Stimulated activated CD4-positive, alpha-beta T cell treated with anti-CD3 and anti-CD28 coated beads, Interleukin-4, amount 100 ng/mL, for 24 hours (primary cell): ENCODE measurements at regions not wholly inside any gene's neighbourhood (a gene's known extent, or its start where the extent isn't known, plus 50 kb on each side); places are given as distances from the start of the nearest gene placed in this dataset.

Experiments used
- DNase-seq: peaks from one replicate; pipeline ENCODE4 v3.0.0-alpha.2; 2020

DNA sequence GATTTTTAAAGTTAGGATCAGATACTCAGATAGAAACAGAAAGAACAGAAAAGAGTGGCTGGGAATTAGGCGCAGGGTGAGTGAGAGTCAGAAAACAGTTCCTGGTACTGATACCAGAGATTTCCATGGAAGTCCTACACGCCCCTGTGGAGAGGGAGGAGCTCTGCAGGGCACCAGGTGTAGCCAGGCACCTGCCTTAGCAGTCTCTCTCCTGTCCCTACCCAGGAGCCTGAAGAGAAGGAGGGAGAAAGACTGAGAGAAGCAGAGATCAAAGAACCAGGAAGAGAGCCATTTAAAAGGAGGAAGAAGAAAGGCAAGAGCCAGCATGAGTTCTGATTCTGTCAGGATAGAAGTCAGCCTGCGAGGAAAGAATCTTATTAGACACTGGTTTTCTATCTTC lies 65.0 kb downstream of the CBLN1 start:
- DNase-seq = no peak

DNA sequence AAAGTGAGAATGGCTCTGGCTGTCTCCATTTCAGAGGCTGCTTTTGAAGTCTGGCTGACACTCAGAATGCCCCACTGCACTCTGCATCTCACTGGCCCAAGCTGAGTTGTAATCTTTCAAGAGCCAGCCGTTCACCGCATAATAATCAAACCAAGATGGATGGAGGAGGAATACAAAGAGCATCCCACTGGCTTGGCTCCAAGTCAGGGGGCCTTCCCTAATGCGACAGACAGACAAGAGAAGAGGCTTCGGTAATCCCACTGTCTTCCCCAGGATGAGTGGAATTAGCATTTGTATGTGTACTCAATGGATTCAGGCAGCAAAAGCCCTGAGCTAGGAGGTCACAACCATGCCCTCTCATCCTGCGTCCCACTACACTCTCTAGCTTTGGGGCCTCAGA lies 68.0 kb downstream of the CBLN1 start:
- DNase-seq = no peak

DNA sequence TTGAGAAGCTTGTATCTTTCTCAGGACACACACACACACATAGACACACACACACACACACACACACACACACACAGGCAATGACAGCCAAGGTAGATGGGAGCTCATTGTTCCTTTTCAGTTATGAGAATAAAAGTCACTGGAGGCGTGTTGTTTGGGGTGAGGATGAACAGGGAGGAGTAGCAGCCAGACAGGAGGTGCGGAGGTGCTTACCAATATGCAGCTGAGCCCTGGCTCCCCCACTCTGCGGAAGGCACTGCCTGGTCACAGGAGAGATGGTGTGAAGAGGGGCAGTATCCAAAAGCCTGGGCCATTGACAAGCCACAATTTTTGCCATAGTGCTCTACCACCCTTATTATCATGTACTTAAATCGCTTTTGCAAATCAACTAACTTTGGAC lies 77.4 kb downstream of the CBLN1 start:
- no peak for DNase-seq

DNA sequence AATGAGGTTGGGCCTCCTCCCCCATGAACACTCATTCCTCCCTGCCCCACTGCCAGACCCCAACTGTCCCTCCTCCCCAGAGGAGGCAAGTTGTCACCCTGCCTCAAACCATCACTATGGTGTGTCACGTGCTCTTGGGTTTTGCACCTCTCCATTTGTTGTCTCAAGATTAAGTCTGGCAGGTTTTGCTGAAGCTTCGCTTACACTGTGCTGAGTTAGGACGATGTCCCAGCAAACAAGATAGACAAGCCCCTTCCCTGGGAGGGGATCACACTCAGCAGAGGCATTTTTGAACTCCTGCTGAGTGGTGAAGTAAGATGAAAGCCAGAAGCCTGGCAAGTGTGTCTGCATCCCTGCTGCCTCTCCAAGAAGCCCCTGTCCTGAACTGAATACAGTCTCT lies 78.3 kb downstream of the CBLN1 start:
- DNase-seq = no peak

DNA sequence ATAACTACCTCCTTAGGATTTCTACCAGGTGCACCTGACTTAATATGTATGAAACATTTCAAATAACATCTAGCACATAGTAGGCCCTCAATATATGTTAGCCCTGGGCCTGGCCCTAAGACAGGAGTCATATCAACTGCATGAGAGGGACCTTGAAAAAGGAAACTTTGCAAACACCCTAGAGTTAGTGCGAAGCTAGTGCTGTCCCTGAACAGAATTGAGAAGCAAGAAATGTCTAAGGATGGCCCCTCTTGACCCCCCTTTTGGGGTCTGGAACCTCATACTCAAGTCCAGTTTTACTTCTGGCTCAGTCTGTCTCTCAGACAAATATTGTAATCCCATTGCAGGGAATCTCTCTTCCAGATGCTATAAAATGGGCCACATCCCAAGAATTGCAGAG lies 80.5 kb downstream of the CBLN1 start:
- DNase-seq = no peak

DNA sequence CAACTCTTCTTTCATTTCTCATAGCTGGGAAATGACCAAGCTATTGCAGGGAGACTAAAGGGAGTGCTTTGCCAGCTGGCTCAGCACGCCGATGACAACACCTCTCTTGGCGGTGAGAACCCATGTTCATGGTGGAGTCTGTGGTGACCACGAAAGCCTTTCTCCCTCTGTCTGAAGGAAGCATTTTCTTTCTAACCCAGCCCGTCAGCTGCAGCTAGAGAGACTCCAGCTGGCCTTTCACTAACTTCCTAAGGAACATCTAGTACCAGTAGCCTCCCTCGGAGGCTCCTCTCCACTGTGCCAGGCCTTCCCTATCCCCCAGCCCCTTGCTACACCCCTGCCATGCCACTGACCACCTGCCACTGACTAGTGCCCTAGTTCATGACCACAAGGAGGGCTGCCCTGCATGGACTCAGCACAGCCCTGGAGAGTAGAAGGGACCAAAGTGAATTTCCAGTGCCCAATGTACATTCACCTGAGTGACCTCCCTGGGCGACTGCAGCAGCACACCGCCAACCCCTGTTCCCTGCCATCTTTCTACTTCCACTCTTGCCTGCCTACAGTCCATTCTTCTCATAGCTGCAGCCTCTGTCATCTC lies 81.3 kb downstream of the CBLN1 start:
- DNase-seq = no peak

DNA sequence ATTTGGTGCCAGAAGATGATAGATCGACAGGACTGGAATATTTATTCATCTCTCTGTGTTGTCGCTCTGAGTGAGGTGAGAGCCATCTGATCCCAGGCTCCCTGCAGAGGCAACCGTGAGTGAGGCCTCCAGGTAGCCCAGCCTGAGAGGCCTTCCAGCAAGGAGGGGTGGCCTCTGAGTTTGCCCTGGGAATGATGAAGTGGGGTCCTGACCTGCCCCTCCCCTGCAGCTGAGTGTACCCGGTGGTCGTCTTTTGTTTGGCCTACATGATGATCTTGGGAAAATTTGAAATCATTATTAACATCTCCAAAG lies 86.4 kb downstream of the CBLN1 start:
- DNase-seq = no peak

DNA sequence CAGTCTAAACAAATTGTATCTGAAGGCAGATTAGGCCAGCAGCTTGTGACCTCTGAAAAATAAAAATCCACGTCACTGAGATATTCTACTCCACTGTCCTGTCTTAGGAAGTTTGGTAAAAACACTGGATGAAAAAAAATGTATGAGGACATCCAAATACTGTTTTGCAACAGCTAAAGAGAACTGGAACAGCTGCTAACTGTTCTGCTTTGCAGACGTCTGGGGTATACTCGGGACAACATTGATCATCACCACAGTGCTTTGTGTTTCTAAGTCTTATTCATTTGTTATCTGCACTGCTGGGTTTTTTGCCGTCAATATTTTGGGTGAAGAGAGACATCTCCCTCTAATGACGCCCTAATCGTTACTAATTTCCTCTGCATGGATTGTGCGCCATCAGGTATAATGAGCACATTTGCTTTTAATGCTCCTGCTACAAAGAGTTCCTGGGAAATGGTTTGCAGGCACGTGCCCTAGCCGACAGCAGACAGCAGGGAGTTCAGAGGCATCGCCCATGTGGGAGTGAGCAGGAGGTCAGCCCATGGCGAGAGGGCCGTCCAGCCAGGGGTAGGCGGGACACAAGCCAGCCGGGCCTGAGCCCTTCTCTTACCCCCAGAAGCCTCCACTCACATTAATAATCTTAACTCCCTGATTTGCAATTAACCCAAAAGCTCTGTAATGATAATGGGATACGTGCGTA lies 87.0 kb downstream of the CBLN1 start:
- DNase-seq = no peak

DNA sequence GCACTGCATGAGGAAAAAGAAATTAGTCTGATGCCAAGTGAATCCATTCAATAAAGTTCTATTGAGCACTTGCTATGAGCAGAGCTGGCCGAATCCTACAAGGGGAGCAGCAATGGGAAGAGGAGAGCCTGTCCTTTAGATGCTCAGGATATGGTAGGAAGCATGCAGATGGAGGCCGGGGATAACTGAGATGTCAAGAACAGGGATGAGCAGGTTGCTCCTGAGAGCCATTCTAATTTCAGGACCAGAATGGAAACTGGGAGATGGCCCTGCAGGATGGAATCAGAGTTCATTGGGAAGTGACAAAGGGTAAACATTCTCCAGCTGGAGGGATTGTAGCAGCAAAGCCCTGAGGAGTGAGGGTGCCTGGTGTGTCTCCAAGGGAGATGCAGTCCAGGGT lies 88.0 kb downstream of the CBLN1 start:
- DNase-seq = no peak

DNA sequence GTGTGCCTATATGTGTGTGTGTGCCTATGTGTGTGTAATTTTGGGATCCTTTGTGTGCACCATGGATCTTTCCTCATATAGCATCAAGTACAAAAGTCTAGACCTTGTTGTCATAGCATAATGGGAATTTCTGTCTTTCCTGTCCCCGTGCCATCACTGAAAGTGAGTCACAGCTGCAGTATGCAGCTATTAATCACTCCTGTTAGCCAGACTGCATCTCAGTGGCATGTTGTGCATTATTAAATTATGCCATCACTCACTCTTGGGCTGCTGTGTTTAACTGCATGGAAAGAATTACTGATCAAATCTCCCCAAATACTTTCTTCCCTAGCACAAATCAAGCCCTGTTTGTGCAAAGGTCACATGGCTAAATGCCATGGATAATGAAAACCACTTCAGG lies 92.4 kb downstream of the CBLN1 start:
- DNase-seq = no peak

DNA sequence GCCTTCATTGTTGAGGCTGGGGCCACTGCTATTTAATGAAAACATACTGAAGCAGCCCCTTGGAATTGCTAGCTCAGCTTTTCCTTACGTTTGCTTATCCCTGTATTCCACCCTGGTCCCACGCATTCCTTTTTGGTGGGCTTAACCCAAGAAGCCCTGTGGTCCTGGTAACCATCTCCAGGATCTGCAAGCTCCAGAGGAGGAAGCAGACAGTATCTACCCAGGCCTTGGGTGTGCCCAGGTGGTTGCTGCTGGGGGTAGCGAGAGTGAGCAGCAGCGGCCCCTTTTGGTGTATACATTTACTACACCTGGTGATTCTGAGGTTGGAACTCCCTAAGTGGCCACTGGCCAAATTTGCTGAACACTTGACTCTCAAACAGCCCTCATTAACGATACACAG lies 97.7 kb downstream of the CBLN1 start:
- no peak for DNase-seq

DNA sequence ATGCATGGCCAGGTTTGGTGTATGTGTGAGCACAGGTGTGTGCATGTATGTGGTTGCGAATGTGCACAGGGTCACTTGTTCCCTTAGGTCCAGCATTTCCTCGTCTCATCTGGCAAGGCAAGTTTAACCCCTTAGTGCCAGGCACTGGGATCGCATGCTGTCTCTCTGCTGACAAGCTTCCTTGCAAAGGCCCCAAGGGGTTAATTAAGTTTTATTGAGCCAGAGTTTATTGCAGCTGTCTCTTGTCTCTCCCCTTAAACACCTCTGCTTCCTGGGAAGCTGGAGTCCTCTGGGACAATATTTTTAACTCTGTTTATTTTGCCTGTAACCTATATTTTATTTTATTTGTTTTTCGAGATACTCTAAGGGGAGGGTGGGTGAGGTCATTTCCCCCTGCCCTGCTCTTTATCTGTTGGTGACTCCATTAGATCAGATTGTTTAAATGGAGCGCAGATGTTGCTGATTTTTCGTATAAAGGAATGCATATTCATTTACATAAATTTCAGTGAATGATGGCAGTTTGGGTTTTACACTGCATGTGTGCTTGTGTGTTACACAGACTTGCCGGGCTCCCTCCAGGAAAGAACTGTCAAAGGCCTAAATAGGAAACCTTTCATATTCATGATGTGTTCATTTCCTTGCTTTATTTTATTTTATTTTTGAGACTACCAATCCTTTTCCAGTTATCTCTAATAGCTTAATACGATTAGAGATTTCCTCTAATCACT lies 99.7 kb downstream of the CBLN1 start:
- no peak for DNase-seq

DNA sequence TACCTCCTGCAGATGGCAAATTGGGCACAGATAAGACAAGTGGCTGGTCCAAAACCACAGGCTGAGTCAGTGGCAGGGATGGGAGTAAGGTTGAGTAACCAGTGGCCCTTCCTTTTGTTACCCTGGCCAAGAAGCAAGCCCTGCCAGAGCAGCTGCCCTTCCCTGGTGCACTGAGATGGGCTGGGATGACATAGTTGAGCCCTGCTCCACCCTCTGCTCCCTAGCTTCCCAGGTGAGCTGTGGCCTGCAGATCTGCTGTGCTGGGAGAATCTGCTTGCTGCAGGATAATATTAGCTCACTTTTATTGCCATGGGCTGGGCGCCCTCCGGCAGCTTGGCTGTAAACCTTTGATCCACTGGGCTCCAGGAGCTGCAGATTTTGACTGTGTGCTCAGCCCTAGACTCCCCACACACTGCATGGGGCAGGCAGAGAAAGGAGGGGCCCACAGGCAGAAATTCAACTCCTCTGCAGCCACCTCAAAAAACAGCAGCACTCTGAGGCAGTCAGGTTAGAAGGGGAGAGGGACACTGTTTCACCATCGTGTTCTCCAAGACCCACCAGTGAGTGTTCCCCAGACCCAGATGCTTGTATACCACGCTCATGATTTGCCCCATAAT lies 101.8 kb downstream of the CBLN1 start:
- no peak for DNase-seq

DNA sequence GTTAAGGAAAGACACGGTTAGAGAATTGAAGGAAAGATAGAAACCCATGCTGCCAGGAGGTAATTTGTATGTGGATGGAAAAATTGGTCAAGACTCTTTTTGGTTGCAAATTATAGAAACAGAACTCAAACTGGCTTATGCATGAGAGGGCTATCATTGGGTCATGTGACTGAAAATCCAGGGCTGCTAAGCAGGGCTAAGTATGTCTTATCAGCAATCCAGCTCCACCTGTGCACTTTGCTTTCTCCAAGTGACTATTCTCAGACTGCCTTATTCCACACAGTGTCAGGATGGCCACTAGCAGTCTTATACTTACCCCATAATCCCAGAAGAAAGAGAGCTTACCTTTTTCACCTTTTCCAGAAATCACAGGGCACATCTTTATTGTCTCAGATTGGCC lies 113.5 kb downstream of the CBLN1 start:
- DNase-seq = no peak

DNA sequence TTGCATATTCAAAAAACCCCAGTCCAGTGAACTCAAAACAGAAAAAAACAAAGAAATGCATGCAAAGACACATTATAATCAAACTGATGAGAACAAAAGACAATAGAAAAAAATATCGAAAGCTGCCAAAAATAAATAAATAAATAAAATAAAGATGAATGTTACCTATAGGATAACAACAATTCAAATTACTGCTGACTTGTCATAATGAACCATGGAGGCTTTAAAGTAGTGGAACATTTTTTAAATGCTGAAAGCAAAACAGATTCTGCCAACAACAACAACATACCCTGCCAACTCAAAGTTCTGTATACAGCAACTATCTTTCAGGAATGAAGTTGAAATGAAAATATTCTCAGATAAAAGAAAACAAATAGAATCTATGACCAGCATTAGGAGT lies 116.6 kb downstream of the CBLN1 start:
- DNase-seq = no peak

DNA sequence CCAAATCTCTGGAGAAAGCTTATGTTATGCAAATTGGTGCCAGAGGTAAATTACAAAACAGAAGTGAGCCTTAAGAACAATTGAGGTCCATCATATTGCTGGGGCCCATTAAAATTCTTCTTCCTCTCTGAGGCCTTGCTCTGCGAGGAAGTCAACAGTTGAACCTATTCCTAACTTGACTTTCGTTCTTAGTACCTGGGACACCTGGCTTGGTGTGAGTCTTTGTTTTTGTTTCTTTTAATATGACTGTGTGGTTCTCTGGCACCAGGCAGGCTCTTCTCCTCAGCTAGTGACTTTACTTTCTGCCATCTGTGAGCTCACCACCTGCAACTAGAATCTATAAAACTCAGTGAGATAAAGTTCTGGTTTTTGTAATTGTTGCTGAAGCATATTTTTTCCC lies 120.4 kb downstream of the CBLN1 start:
- DNase-seq = no peak

DNA sequence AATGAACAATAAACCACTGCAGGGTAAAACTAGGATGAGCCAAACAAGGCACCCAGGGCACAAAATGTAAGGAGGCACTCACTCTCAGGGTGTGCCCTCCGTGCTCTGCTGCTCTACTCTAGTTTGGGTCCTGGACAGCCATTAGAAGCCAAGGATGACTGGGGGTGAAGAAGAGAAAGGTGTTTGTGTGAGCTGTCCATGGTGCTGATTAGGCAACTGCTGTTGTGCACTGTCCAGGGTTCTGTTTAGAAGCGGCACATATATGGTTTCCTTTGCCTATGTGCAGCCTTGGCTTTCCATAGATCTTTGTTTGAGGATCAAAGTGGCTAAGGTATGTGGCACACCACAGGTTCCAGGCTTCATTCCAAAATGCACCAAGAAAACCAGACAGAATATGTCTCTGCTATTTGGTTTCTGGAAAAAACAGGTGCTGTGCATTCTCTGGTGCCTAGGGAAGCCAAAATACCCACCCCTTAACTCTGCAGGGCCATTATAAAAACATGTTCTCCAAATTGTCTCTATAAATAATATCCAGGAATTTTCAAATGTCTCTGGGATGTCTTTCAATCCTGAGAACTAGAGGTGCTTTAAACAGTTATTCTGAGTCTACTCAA lies 123.5 kb downstream of the CBLN1 start:
- DNase-seq = no peak

DNA sequence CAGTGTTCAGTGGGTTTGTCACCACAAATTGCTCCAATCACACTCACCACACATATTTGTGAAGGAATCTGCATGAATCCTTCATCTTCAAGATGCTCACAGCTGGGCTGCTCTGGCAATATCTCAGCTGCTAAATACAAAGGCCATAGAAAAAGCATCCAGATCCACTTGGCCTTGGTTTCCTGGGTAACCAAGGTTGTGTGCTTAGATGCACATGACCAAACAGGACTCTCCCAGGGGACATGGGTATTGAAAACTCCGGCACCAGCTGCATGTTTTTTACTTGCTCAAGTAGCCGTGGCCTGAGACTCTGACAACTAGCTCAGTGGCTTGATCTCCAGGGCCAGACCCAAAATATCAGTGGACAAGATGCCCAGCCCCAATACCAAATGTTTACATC lies 131.3 kb downstream of the CBLN1 start:
- DNase-seq = no peak

DNA sequence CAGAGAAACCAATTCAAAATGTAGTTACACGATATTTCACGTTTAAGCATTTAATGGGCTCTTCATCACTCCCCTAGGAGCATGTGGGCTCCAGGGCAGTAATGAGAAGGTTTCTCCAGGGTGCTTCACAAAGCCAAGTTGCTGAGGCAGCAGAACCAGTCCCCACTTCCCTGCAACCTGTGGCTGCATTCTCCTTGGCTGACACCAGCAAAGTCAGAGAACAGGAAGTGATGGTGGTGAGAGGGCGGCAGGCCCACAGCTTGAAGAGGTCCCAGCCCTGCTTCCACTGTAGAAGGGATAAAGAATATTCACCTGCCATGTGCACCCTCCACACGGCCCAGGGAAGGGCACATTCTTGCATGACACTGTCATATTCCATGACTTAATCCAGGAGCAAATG lies 133.2 kb downstream of the CBLN1 start:
- DNase-seq = no peak

DNA sequence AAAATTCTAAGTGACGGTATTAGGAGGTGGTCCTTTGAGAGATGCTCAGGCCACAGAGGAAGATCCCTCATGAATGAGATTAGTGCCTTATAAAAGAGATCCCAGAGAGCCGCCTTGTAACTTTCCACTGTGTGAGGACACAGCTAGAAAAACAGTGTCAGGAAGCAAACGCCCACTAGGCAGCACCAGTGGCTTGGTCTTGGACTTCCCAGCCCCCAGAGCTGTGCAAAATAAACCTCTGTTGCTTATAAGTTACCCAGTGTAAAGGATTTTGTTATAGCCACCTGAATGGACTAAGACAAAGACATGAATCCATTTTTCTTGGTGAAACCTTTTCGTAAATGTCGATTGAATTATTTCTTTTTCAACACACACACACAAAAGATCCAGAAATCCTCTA lies 141.0 kb downstream of the CBLN1 start:
- no peak for DNase-seq

DNA sequence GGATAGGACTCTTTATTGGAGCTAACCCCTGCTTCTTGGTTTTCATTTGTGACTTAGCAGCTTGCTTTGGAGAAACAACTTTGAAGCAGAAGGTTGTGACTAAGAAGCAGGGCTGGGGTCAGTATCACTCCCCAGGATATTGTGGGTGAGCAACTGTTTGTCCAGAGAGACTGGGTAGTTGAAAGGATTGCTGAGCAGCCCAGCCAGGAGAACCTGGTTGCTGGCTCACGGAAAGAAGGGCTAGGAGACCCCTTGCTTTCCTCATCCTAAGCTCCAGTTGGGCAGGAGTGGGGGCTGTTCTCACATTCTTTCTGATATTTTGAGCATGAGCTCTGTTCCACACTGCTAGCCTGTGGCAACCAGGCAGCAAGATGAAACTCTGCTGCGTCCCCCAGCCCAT lies 151.2 kb downstream of the CBLN1 start:
- DNase-seq = no peak

DNA sequence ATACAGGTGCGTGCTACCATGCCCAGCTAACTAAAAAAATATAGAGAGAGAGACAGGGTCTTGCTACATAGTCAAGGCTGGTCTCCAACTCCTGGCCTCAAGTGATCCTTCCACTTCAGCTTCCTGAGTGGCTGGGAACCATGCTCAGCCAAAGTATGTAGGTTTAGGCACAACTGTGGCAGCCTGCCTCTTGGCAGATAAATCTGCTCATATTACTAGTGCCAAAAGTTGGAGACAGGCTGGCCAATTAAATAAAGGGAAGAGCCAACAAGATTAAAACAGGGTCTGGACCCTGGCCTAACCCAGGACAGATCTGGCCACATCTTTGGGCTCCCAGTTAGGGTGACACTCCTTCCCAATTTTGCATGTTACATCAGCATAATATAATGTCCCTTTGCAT lies 151.7 kb downstream of the CBLN1 start:
- no peak for DNase-seq

DNA sequence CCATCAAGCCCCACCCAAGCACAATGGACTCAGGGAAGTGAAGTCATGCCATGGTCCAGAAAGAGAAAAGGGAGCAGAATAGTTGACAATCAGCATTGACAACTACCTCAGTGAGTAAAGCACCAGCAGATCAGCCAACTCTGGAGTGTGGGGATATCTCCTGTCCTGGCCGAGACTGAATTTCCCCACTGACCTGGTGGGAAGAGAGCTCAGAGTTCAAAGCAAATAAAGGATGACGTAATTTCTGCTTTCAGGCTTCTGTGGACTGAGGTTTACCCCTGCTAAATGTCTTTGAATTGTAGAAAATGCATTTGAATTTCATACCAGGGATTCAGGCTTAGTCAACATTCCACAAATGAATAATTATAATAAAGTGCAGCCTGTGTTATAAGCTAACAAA lies 152.9 kb downstream of the CBLN1 start:
- DNase-seq = no peak

DNA sequence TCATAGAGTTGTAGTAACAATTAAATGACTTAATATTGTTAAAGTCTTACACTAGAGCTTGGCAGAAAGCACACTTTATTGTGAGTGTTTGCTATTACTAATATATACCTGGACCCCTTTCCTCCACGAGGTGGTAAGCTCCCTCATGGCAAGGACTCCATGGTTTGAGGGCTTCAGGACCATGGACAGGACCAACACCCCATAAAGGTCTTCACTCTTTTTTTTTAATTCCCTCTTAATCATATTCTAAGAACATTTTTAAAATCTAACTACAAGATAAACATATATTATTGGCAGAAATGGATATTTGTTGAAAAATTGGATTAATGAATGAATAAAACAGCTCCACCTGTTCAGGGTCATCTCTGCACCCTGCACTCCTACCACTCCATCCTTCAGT lies 154.5 kb downstream of the CBLN1 start:
- no peak for DNase-seq
